GM12872 (cell line): ENCODE measurements at regions not wholly inside any gene's neighbourhood (a gene's known extent, or its start where the extent isn't known, plus 50 kb on each side); places are given as distances from the start of the nearest gene placed in this dataset.

Experiments used
- CTCF ChIP-seq: IDR thresholded peaks from 3 replicates; pipeline ENCODE4 v1.5.1; 2011; ENCODE audit warnings: low read depth, mild to moderate bottlenecking, low read length, moderate library complexity; ENCODE audit not compliant: insufficient read depth

GRCh38 chr7:54629771-54630170 is 87.6 kb downstream of the VSTM2A start:
- TF ChIP-seq CTCF: no peak

- no peak for TF ChIP-seq CTCF
Observed at GRCh38 chr7:54622696-54623309, 80.6 kb downstream of the VSTM2A start.
